Activated naive CD8-positive, alpha-beta T cell treated with anti-CD3 and anti-CD28 coated beads for 36 hours (primary cell): ENCODE measurements at regions not wholly inside any gene's neighbourhood (a gene's known extent, or its start where the extent isn't known, plus 50 kb on each side); places are given as distances from the start of the nearest gene placed in this dataset.

Source experiments
- DNase-seq: peaks from one replicate; pipeline ENCODE4 v3.0.0; 2021
- H3K27ac Mint-ChIP-seq: one replicate; pipeline ENCODE4 v1.8.0; 2022; ENCODE audit warnings: mild to moderate bottlenecking, moderate library complexity, mixed read lengths
- H3K27me3 Mint-ChIP-seq: one replicate; pipeline ENCODE4 v1.8.0; 2022; ENCODE audit warnings: mild to moderate bottlenecking, mixed read lengths
- H3K36me3 Mint-ChIP-seq: one replicate; pipeline ENCODE4 v1.8.0; 2021; ENCODE audit warnings: mild to moderate bottlenecking, mixed read lengths
- H3K4me1 Mint-ChIP-seq: one replicate; pipeline ENCODE4 v1.8.0; 2021; ENCODE audit warnings: mixed read lengths
- H3K4me3 Mint-ChIP-seq: one replicate; pipeline ENCODE4 v1.8.0; 2022; ENCODE audit warnings: mild to moderate bottlenecking, moderate library complexity, mixed read lengths
- H3K9me3 Mint-ChIP-seq: one replicate; pipeline ENCODE4 v1.8.0; 2022; ENCODE audit warnings: mixed read lengths

DNA sequence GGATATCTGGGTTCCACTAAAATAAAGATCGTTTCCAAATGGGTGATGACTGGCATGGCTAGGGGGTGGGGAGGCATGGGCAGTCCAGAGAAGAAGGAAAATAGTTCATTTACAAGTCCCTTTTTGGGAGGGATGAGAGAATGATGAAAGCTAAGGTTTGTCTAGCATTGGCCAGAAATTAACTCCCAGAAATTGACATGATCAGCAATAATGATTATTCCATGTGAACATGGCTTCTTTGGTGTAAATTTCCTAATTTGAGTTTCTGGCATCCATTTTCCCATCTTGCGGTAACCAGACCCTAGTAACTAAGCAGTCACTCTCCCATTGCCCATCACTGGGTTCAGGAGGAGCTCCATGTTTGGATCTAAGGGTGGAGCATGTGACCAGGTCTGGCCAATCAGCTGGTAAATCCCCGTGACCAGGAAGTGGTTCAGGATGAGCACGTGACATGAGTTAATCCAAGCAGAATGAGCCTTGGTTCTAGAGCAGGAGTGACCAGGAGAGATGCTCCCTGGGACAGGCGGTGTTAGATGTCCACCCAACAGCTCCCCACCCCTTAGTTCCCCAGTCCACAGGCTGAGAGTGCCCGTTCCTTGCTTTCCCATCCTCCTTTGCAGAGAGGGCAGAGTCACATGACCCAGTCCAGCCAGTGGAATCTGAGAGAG is 512.7 kb downstream of the PREX1 start:
- no peaks in the 10 kb centered on the region for H3K36me3 Mint-ChIP-seq
- H3K27me3 Mint-ChIP-seq = peaks cover 15% of the 10 kb centered on the region
- no peak overlapping the region for H3K4me3 Mint-ChIP-seq
- no peaks in the 10 kb centered on the region for H3K9me3 Mint-ChIP-seq
- no peak for DNase-seq
- H3K4me1 Mint-ChIP-seq = no peaks in the 10 kb centered on the region
- H3K27ac Mint-ChIP-seq = no peak overlapping the region

DNA sequence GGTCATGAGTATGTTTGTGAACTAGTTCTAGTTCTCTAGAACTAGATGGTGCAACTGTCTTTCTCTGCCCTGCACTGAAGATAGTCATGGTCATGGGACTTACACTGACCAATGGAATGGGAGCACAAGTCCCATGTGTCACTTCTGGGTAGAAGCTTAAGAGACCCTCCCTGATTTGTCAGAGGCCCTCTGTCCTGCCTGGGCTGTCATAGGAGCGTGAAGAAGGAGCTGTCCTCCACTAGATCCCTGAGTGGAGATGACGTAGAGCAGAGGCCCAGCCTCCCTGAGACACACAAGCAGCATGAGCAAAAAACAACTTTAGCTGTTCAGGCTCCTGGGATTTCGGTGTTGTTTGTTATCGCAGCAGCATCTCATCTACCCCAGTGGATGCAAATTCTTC is 514.5 kb downstream of the PREX1 start:
- H3K36me3 Mint-ChIP-seq = no peaks in the 10 kb centered on the region

DNA sequence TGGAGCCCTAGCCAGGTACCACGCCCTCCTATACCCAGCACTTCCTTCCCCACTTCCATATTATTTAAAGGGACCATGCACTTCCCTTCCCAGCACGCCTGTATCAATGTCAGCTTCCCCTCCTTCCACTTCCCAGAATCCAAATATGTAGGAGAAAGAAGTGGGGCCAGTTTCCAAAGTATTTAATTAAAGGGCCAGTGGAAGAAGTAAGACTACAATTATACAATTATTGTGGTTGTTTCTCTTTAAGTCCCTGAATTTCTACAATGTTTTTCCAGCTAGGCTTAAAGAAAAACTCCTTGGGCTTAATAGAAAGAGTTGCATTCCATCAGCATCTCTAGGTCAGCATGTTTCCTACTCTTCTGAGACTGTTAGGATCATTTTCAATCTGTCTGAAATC is 515.8 kb downstream of the PREX1 start:
- no peaks in the 10 kb centered on the region for H3K9me3 Mint-ChIP-seq
- H3K27me3 Mint-ChIP-seq = peaks cover 8% of the 10 kb centered on the region
- no peak overlapping the region for H3K4me3 Mint-ChIP-seq
- no peak overlapping the region for H3K27ac Mint-ChIP-seq
- no peak for DNase-seq
- H3K36me3 Mint-ChIP-seq = no peaks in the 10 kb centered on the region
- H3K4me1 Mint-ChIP-seq = no peaks in the 10 kb centered on the region

More for the DNA sequence above, 514.5 kb downstream of the PREX1 start:
- Mint-ChIP-seq H3K4me3 (no peak overlapping the region), H3K4me1 (no peaks in the 10 kb centered on the region), H3K27ac (no peak overlapping the region), H3K9me3 (no peaks in the 10 kb centered on the region), H3K27me3 (peaks cover 10% of the 10 kb centered on the region)
- no peak for DNase-seq

- Mint-ChIP-seq H3K27me3 (peaks cover 4% of the 10 kb centered on the region), H3K9me3 (no peaks in the 10 kb centered on the region), H3K4me1 (no peaks in the 10 kb centered on the region), H3K36me3 (no peaks in the 10 kb centered on the region), H3K4me3 (no peak overlapping the region), H3K27ac (no peak overlapping the region)
- DNase-seq = no peak
Observed at GRCh38 chr20:48310305-48310704, 517.5 kb downstream of the PREX1 start.

DNA sequence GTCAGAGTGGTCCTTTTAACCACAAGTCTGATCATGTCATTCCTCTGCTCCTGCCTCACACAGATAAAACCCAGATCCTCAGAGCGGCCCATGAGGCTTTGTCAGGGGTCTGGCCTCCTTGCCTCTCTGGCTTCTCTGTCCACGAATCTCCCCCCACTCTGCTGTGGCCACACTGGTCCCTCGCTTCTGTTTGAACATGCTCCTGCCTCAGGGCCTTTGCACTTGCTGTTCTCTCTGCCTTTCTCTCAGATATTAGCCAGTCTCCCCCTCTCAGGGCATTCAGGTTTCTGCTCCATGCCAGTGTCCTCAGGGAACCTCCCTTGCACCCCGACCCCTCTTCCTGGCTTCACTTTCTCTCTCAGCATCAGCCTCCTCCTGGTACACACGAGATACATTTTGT is 518.5 kb downstream of the PREX1 start:
- no peak overlapping the region for H3K27ac Mint-ChIP-seq
- no peak for DNase-seq
- H3K4me3 Mint-ChIP-seq = no peak overlapping the region
- H3K9me3 Mint-ChIP-seq = no peaks in the 10 kb centered on the region
- no peaks in the 10 kb centered on the region for H3K4me1 Mint-ChIP-seq
- H3K27me3 Mint-ChIP-seq = peaks cover 4% of the 10 kb centered on the region
- no peaks in the 10 kb centered on the region for H3K36me3 Mint-ChIP-seq

DNA sequence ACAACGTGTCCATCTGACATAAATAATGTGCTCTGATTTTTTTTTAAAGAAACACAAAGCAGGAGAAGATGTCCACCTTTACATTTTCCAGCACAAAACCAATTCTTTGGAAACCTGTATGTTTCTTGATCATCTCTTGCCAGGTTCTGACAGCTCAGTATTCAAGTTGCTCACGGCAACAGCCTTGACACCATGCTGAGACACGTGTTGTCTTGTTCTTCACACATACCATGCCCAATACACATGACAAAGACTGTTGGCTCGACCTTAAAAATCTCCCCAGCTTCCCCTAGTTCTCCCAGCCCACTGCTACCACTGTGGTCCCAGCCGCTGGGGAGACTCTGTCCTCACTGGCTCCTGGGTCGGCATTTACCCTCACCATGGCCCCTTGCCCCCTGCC is 518.9 kb downstream of the PREX1 start:
- no peak overlapping the region for H3K27ac Mint-ChIP-seq
- H3K36me3 Mint-ChIP-seq = no peaks in the 10 kb centered on the region
- no peaks in the 10 kb centered on the region for H3K4me1 Mint-ChIP-seq
- no peak overlapping the region for H3K4me3 Mint-ChIP-seq
- H3K9me3 Mint-ChIP-seq = no peaks in the 10 kb centered on the region
- no peak for DNase-seq
- H3K27me3 Mint-ChIP-seq = peaks cover 4% of the 10 kb centered on the region

DNA sequence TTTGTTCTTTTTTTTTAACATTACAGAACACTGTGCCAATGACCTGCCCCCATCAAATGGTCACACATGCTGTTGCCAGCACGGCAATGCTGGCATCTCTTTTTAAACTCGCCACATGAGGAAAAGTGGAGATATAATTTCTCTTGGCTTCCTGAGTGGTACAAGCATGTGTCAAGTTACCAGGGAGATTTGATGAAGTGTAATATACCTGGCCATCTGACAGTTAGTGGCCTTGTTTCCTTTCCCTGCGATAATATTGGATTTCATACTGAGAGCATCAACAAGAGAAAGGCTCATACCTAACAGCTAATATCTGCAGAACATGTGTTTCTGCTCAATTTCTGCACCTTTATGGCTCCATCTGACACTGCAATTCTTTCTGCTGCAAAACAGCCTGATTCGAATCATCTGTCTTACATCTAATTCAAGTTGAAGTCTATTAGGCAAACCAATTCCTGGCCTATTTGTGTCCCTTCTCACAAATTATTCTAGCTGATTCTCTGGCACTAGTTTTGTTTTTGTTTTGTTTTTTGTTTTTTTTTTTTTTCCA is 519.5 kb downstream of the PREX1 start:
- Mint-ChIP-seq H3K4me1 (no peaks in the 10 kb centered on the region), H3K4me3 (no peak overlapping the region), H3K27me3 (peaks cover 4% of the 10 kb centered on the region), H3K36me3 (no peaks in the 10 kb centered on the region), H3K9me3 (no peaks in the 10 kb centered on the region), H3K27ac (no peak overlapping the region)
- DNase-seq = no peak

GRCh38 chr20:48307277-48307676 is 520.5 kb downstream of the PREX1 start:
- H3K4me3 Mint-ChIP-seq = no peak overlapping the region
- H3K36me3 Mint-ChIP-seq = no peaks in the 10 kb centered on the region
- no peaks in the 10 kb centered on the region for H3K4me1 Mint-ChIP-seq
- H3K27me3 Mint-ChIP-seq = peaks cover 8% of the 10 kb centered on the region
- H3K9me3 Mint-ChIP-seq = no peaks in the 10 kb centered on the region
- H3K27ac Mint-ChIP-seq = no peak overlapping the region
- no peak for DNase-seq

DNA sequence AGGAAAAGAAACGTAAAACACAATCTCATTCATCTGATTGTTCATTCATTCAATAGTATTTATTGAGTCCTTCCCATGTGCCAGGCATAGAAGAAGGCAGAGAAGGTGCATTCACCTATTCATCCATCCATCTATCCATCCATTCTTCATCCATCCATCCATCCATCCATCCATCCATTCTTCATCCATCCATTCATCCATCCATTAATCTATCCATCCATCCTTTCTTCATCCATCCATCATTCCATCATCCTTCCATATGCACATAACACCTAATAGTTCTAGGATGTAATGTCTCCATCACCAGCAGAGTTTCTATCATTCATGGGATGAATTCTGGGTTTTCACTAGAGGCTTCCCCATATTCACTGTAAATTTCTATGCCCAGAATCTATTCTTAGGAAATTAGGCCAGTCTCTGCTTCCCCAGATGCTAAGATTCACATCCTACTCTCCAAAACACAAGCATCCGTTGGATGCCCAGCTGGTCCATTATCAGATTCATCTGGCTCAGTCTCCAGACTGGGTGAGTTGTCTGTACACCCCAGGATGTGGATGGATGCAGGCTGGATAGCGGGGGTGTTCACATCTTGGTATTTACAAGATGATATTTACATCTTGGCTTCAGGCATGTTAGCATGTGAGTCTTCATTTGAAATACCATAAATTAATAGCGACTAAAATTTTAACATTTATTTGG is 517.7 kb upstream of the SULF2 start:
- no peaks in the 10 kb centered on the region for H3K4me1 Mint-ChIP-seq
- no peak overlapping the region for H3K4me3 Mint-ChIP-seq
- peaks cover 21% of the 10 kb centered on the region for H3K27me3 Mint-ChIP-seq
- H3K36me3 Mint-ChIP-seq = no peaks in the 10 kb centered on the region
- H3K9me3 Mint-ChIP-seq = no peaks in the 10 kb centered on the region
- H3K27ac Mint-ChIP-seq = no peak overlapping the region
- no peak for DNase-seq

DNA sequence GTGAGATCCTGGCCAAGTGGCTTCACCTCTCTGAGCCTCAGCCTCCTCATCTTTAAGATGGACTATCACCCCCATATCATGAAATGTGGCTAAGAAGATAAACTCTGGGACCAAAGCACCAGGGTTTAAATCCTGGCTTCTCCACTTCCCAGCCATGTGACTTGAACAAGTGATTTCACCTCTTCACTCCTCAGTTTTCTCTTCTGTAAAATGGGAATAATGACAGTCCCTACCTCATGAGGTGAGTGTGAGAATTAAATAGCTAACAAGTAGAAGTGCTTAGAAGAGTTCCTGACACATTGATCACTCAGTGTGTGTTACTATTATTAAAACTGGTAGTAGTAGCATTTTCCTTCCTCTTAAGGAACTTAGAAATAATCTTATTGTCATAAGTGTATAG is 516.9 kb upstream of the SULF2 start:
- H3K27ac Mint-ChIP-seq = no peak overlapping the region

GRCh38 chr20:48301189-48301588 is 515.9 kb upstream of the SULF2 start:
- H3K36me3 Mint-ChIP-seq = no peaks in the 10 kb centered on the region
- H3K4me3 Mint-ChIP-seq = no peak overlapping the region
- H3K27ac Mint-ChIP-seq = no peak overlapping the region
- no peaks in the 10 kb centered on the region for H3K9me3 Mint-ChIP-seq
- H3K27me3 Mint-ChIP-seq = peaks cover 21% of the 10 kb centered on the region
- no peaks in the 10 kb centered on the region for H3K4me1 Mint-ChIP-seq
- DNase-seq = no peak

More for the DNA sequence above, 516.9 kb upstream of the SULF2 start:
- H3K4me1 Mint-ChIP-seq = no peaks in the 10 kb centered on the region
- H3K27me3 Mint-ChIP-seq = peaks cover 21% of the 10 kb centered on the region
- DNase-seq = no peak
- H3K9me3 Mint-ChIP-seq = no peaks in the 10 kb centered on the region
- no peaks in the 10 kb centered on the region for H3K36me3 Mint-ChIP-seq
- no peak overlapping the region for H3K4me3 Mint-ChIP-seq

GRCh38 chr20:48300529-48300928 is 515.2 kb upstream of the SULF2 start:
- no peak overlapping the region for H3K27ac Mint-ChIP-seq
- no peaks in the 10 kb centered on the region for H3K36me3 Mint-ChIP-seq
- peaks cover 21% of the 10 kb centered on the region for H3K27me3 Mint-ChIP-seq
- DNase-seq = no peak
- H3K4me3 Mint-ChIP-seq = no peak overlapping the region
- H3K4me1 Mint-ChIP-seq = no peaks in the 10 kb centered on the region
- H3K9me3 Mint-ChIP-seq = no peaks in the 10 kb centered on the region

- no peaks in the 10 kb centered on the region for H3K36me3 Mint-ChIP-seq
- no peaks in the 10 kb centered on the region for H3K9me3 Mint-ChIP-seq
- DNase-seq = no peak
- no peak overlapping the region for H3K27ac Mint-ChIP-seq
- H3K27me3 Mint-ChIP-seq = peaks cover 21% of the 10 kb centered on the region
- no peak overlapping the region for H3K4me3 Mint-ChIP-seq
- H3K4me1 Mint-ChIP-seq = no peaks in the 10 kb centered on the region
Observed at GRCh38 chr20:48298851-48299484, 513.7 kb upstream of the SULF2 start.

DNA sequence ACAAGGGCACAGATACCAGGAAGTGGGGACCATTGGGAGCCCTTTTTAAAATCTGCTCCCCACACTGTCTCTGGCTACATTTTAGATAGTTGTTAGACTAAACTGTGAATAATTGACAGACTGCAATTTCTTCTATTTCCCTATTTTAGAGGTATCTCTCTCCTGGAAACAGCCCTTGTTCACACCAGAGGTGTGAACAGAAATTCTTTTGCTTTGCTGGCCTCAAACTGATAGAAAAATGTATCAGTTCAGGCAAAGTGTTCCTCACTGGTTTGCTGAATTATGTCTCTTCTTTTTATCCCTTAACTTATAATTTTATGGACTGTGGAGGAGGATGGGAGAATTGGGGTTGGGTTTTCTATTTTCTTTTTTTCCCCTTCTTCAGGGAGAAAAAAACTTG is 513.2 kb upstream of the SULF2 start:
- Mint-ChIP-seq H3K4me3 (no peak overlapping the region), H3K27me3 (peaks cover 24% of the 10 kb centered on the region), H3K4me1 (no peaks in the 10 kb centered on the region), H3K9me3 (no peaks in the 10 kb centered on the region), H3K27ac (no peak overlapping the region), H3K36me3 (no peaks in the 10 kb centered on the region)
- no peak for DNase-seq

DNA sequence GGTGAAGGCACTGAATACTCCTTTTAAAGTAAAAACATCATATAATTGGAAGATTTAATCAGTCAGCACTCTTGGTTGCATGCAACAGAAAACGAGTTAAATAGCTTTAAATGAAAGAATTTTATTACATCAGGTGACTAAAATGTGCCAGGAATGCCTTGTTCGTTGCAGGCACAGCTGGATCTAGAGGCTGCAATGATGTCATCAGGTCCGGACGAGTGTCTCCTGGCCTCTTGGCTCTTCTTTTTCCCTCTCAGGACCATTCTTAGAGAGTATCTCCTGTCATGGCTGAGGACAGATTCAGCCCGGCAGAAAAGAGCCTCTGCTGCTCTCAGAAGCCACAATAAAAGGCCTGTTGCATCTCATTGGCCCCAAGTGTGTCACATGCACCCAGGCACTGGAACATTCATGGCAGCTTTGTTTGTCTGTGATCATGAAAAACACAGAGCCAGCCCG is 510.7 kb upstream of the SULF2 start:
- DNase-seq = no peak
- Mint-ChIP-seq H3K4me3 (no peak overlapping the region), H3K4me1 (no peaks in the 10 kb centered on the region), H3K36me3 (no peaks in the 10 kb centered on the region), H3K27me3 (peaks cover 23% of the 10 kb centered on the region), H3K27ac (no peak overlapping the region), H3K9me3 (no peaks in the 10 kb centered on the region)
